CD4-positive, CD25-positive, alpha-beta regulatory T cell (primary cell): ENCODE measurements at regions not wholly inside any gene's neighbourhood (a gene's known extent, or its start where the extent isn't known, plus 50 kb on each side); places are given as distances from the start of the nearest gene placed in this dataset.

Experiments
- ATAC-seq, 2 donors: fragments of 150-1000 bp; cut with Tn5 transposase; one replicate each; pipeline ENCODE4 v1.10.0; 2021; ENCODE audit warnings: low read depth in 2 of 2, moderate number of reproducible peaks in 2 of 2, moderate library complexity in 1 of 2
- DNase-seq, 3 donors: peaks; one replicate each; pipeline versions ENCODE4 v3.0.0 to v3.0.0-alpha.2; 2012 to 2022; ENCODE audit warnings: mixed read lengths in 1 of 3
- H3K27ac ChIP-seq: one replicate; pipeline ENCODE4 v1.7.0; 2013; ENCODE audit warnings: mild to moderate bottlenecking, low read length; ENCODE audit not compliant: insufficient read depth, poor library complexity, severe bottlenecking
- H3K27me3 ChIP-seq: one replicate; pipeline ENCODE4 v1.7.0; 2013; ENCODE audit warnings: low read length; ENCODE audit not compliant: control insufficient read depth, insufficient read depth
- H3K36me3 ChIP-seq: one replicate; pipeline ENCODE4 v1.7.0; 2013; ENCODE audit warnings: mild to moderate bottlenecking, low read length, moderate library complexity; ENCODE audit not compliant: control insufficient read depth, insufficient read depth
- H3K4me1 ChIP-seq: 2 replicates; pipeline ENCODE4 v1.7.0; 2013; ENCODE audit warnings: mild to moderate bottlenecking, low read length; ENCODE audit not compliant: insufficient read depth, control insufficient read depth, poor library complexity, severe bottlenecking
- H3K4me3 ChIP-seq: one replicate; pipeline ENCODE4 v1.7.0; 2013; ENCODE audit warnings: low read depth, mild to moderate bottlenecking, low read length, moderate library complexity
- H3K9me3 ChIP-seq, 2 experiments: 1 replicate in 1 of 2; 2 replicates in 1 of 2; pipeline ENCODE4 v1.7.0; 2013; ENCODE audit warnings: low read length in 2 of 2, mild to moderate bottlenecking in 1 of 2, moderate library complexity in 1 of 2; ENCODE audit not compliant: control insufficient read depth in 2 of 2
- H3K27ac Mint-ChIP-seq, 3 donors: one replicate each; pipeline ENCODE4 v1.8.0; 2020 to 2022; ENCODE audit warnings: mild to moderate bottlenecking in 3 of 3, mixed read lengths in 3 of 3, moderate library complexity in 2 of 3
- H3K27me3 Mint-ChIP-seq: one replicate; pipeline ENCODE4 v1.8.0; 2022; ENCODE audit warnings: mild to moderate bottlenecking, mixed read lengths
- H3K36me3 Mint-ChIP-seq: one replicate; pipeline ENCODE4 v1.8.0; 2020; ENCODE audit warnings: mixed read lengths
- H3K4me1 Mint-ChIP-seq, 4 donors: one replicate each; pipeline ENCODE4 v1.8.0; 2020 to 2022; ENCODE audit warnings: mixed read lengths in 4 of 4, mild to moderate bottlenecking in 1 of 4
- H3K4me3 Mint-ChIP-seq, 4 donors: one replicate each; pipeline ENCODE4 v1.8.0; 2020 to 2022; ENCODE audit warnings: mild to moderate bottlenecking in 4 of 4, mixed read lengths in 4 of 4, moderate library complexity in 3 of 4
- H3K9me3 Mint-ChIP-seq, 7 donors: one replicate each; pipeline ENCODE4 v1.8.0; 2020 to 2022; ENCODE audit warnings: mixed read lengths in 7 of 7, mild to moderate bottlenecking in 3 of 7, moderate library complexity in 2 of 7

DNA sequence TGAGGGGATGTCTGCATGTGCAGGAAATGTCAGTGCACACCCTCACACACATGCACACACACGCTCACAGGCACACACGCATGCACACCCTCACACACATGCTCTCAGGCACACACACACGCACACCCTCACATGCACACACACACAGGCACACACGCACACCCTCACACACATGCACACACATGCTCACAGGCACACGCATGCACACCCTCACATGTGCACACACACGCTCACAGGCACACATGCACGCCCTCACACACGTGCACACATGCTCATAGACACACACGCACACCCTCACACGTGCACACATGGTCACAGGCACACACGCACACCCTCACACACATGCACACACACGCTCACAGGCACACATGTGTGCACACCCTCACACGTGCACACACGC, 77.6 kb upstream of the ZNF469 start:
- DNase-seq = no peak
- Mint-ChIP-seq H3K4me3 (no peak overlapping the region), H3K4me1 (no peaks in the 10 kb centered on the region), H3K36me3 (no peaks in the 10 kb centered on the region), H3K9me3 (peaks cover 0 to 6% (median 1%) of the 10 kb centered on the region in 7 donors), H3K27me3 (peaks cover 7% of the 10 kb centered on the region), H3K27ac (no peak overlapping the region)
- no peak overlapping the region for H3K4me3 ChIP-seq
- no peaks in the 10 kb centered on the region for H3K4me1 ChIP-seq
- H3K36me3 ChIP-seq = no peaks in the 10 kb centered on the region
- H3K27ac ChIP-seq = no peak overlapping the region
- H3K27me3 ChIP-seq = peaks cover 2% of the 10 kb centered on the region
- no peaks in the 10 kb centered on the region for H3K9me3 ChIP-seq
- ATAC-seq = no peak

DNA sequence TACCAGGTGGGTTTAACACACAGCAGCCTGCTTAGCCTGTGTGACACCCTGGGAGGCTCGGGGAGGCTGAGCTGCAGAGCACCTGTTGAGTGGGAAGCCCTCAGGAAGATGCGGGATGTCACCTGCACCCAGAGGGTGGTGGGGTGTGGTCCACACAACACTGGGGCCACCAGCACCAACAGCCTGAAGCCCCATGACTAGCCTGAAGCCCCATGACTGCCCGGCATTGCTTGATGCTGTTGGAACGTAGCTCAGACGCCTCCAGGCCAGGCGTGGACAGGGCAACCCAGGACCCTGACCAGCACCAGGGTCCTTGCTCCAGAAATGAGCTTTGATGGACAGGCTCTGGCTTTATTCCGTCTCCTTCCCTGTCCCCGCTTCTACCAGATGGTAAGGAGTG, 76.3 kb upstream of the ZNF469 start:
- Mint-ChIP-seq H3K27me3 (peaks cover 7% of the 10 kb centered on the region), H3K36me3 (no peaks in the 10 kb centered on the region), H3K27ac (no peak overlapping the region), H3K4me1 (no peaks in the 10 kb centered on the region), H3K9me3 (peaks cover 0 to 6% (median 1%) of the 10 kb centered on the region in 7 donors), H3K4me3 (no peak overlapping the region)
- no peak overlapping the region for H3K27ac ChIP-seq
- no peaks in the 10 kb centered on the region for H3K9me3 ChIP-seq
- no peaks in the 10 kb centered on the region for H3K36me3 ChIP-seq
- DNase-seq = no peak
- peaks cover 2% of the 10 kb centered on the region for H3K27me3 ChIP-seq
- H3K4me1 ChIP-seq = no peaks in the 10 kb centered on the region
- ATAC-seq = no peak
- no peak overlapping the region for H3K4me3 ChIP-seq

DNA sequence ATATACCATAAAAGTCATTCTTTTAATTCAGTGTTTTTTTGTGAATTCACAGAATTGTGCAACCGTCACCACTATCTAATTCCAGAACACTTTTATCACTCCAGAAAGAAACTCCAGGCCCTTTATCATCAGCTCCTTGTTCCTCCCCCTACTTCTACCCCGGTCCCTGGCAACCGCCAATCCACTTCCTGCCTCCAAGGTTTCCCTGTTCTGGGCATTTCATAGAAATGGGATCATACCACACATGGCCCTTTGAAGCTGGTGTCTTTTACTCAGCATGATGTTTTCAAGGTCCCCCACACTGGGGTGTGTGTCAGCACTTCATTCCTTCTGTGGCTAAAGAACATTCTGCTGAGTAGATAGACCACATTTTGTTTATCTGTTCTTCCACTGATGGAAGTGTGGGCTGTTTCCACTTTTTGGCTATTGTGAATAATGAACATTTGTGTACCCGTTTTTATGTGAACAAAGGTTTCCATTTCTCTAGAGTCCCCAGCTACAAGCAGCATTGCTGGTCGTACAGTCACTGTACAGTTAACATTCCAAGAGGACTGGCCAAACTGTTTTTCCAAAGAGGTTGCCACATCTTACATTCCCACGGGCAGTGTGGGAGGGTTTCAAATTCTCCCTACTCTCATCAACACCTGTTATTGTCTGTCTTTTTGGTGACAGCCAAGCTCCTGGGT, 75.8 kb upstream of the ZNF469 start:
- ATAC-seq (no peak), DNase-seq (no peak)
- no peak overlapping the region for H3K4me3 ChIP-seq
- peaks cover 0 to 2% (median 0%) of the 10 kb centered on the region in 4 donors for H3K4me1 Mint-ChIP-seq
- no peaks in the 10 kb centered on the region for H3K9me3 ChIP-seq
- H3K27me3 ChIP-seq = peaks cover 2% of the 10 kb centered on the region
- peaks cover 0 to 9% (median 1%) of the 10 kb centered on the region in 7 donors for H3K9me3 Mint-ChIP-seq
- H3K27ac ChIP-seq = no peak overlapping the region
- H3K27ac Mint-ChIP-seq = no peak overlapping the region
- no peaks in the 10 kb centered on the region for H3K36me3 Mint-ChIP-seq
- no peaks in the 10 kb centered on the region for H3K36me3 ChIP-seq
- peaks cover 7% of the 10 kb centered on the region for H3K27me3 Mint-ChIP-seq
- no peak overlapping the region for H3K4me3 Mint-ChIP-seq
- no peaks in the 10 kb centered on the region for H3K4me1 ChIP-seq

DNA sequence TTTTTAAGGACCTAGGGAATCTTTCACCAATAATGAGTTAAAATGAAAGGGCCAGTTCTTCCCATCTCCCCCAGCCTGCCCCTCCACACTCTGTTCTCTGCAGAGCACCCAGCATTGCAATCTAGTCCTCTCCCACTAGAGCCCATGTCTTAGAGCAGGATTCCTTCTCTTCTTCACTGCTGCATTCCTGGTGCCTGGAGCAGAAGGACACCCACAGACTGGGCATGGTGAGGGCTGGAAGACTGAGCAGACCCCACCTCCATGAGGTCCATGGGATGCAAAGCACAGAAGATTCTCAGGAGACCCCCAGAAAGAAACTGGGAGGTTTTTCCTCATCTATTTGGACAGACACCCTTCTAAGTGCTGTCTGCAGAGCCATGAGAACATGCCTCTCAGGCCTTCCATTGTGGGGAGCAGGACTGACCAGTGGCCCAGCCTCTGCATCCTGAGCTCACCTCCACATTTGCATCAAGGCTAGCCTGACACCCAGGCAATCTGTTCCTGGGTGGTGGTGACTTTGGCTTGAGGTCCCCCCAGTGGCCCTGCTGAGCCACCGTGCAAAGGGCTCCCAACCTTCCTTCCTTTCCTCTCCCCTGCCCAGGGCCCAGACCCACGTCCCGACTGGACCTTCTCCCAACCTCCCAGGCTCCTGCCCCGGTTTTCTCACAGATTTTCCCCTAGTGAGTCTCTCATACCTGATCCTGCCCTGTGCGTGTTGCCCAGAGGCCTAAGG, 74.2 kb upstream of the ZNF469 start:
- Mint-ChIP-seq H3K36me3 (no peaks in the 10 kb centered on the region), H3K27ac (no peak overlapping the region), H3K9me3 (peaks cover 0 to 16% (median 1%) of the 10 kb centered on the region in 7 donors), H3K4me1 (peaks cover 0 to 2% (median 0%) of the 10 kb centered on the region in 4 donors), H3K27me3 (peaks cover 7% of the 10 kb centered on the region), H3K4me3 (no peak overlapping the region)
- H3K27ac ChIP-seq = no peak overlapping the region
- peaks cover 0 to 3% of the 10 kb centered on the region in 2 experiments for H3K9me3 ChIP-seq
- ATAC-seq = no peak
- H3K36me3 ChIP-seq = no peaks in the 10 kb centered on the region
- H3K4me3 ChIP-seq = no peak overlapping the region
- peaks cover 2% of the 10 kb centered on the region for H3K27me3 ChIP-seq
- H3K4me1 ChIP-seq = no peaks in the 10 kb centered on the region
- DNase-seq = no peak

DNA sequence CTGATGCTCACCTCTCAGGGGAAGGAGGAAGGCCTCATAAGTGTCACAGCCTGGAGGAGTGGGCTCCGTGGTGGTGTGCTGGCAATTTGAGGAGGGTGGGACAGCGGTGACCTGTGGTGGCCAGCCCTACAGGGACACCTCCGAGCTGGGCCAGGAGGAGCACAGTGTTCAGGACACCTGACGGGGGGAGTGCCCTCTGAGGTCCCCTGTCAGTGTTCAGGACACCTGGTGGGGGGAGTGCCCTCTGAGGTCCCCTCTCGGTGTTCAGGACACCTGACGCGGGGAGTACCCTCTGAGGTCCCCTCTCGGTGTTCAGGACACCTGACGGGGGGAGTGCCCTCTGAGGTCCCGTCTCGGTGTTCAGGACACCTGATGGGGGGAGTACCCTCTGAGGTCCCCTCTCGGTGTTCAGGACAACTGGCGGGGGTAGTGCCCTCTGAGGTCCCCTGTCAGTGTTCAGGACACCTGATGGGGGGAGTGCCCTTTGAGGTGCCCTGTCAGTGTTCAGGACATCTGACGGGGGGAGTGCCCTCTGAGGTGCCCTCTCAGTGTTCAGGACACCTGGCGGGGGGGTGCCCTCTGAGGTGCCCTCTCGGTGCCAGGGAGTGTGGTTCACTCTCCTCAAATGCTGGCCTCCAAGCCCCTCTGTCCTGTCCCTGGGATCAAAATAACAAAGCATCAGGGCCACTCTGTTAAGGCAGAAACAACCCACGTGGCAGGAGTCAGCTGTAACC, 73.4 kb upstream of the ZNF469 start:
- Mint-ChIP-seq H3K36me3 (no peaks in the 10 kb centered on the region), H3K27me3 (peaks cover 7% of the 10 kb centered on the region), H3K9me3 (peaks cover 0 to 16% (median 1%) of the 10 kb centered on the region in 7 donors), H3K4me1 (peaks cover 0 to 2% (median 0%) of the 10 kb centered on the region in 4 donors), H3K27ac (no peak overlapping the region), H3K4me3 (no peak overlapping the region)
- ATAC-seq (no peak), DNase-seq (no peak)
- no peaks in the 10 kb centered on the region for H3K4me1 ChIP-seq
- no peak overlapping the region for H3K27ac ChIP-seq
- no peaks in the 10 kb centered on the region for H3K36me3 ChIP-seq
- H3K4me3 ChIP-seq = no peak overlapping the region
- H3K27me3 ChIP-seq = peaks cover 2% of the 10 kb centered on the region
- H3K9me3 ChIP-seq = peaks cover 0 to 3% of the 10 kb centered on the region in 2 experiments

DNA sequence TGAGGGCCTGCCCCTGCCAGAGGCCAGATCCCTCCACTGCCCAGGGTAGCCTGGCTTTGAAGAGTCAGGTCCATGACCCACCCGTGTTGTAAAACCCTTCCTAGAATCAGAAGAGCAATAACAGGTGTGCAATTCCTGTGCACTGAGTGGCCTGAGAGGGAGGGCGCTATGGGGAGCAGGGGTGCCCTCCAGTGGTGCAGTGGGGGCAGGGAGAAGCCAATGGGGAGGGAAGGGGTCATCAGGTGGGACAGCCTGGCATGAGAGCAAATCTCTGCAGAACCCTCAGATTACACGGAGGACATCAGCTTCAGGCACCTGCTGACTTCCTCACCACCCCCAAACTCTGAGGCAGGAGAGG, 72.9 kb upstream of the ZNF469 start:
- no peaks in the 10 kb centered on the region for H3K36me3 Mint-ChIP-seq

DNA sequence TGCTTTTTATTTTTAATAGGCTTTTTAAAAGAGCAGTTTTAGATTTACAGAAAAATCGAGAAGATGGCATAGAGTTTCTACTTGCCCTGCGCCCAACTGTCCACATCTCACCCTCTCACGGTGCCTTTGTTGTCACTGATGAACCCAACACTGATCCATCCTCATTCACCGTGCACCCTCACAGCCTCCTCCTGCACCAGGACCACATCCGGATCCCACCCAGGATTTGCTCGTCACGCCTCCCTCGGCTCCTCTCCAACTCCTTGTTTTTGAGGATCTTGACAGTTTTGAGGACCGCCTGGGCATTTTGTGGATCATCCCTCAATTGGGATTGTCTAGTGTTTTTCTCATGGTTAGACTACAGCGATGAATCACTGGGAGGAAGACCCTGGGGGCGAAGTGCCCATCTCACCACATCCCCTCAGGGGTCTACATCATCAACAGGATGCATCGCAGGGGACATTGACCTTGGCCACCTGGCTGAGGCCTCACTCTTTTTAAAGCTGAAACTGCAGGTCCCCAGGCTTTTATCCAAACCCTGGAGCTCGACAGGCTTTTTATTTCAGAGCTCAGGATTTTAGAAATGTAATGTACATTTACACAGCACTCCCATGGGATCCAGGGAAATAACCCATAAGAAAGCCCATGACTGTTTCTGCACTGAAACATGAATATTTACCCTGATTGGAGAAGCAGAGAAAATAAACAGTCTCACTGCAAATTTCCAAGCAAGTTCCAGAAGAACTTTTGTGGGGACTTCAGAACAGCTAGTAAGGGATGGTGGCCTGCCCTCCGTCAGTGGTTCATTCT, 71.8 kb upstream of the ZNF469 start:
- Mint-ChIP-seq H3K36me3 (no peaks in the 10 kb centered on the region), H3K4me3 (no peak overlapping the region), H3K4me1 (peaks cover 0 to 2% (median 0%) of the 10 kb centered on the region in 4 donors), H3K27me3 (peaks cover 7% of the 10 kb centered on the region), H3K9me3 (peaks cover 0 to 16% (median 0%) of the 10 kb centered on the region in 7 donors), H3K27ac (no peak overlapping the region)
- DNase-seq = no peak
- Histone ChIP-seq H3K36me3 (no peaks in the 10 kb centered on the region), H3K4me3 (no peak overlapping the region), H3K27ac (no peak overlapping the region), H3K9me3 (peaks cover 0 to 3% of the 10 kb centered on the region in 2 experiments), H3K4me1 (no peaks in the 10 kb centered on the region), H3K27me3 (peaks cover 2% of the 10 kb centered on the region)
- ATAC-seq = no peak

More for the DNA sequence above, 72.9 kb upstream of the ZNF469 start:
- Histone ChIP-seq H3K27me3 (peaks cover 2% of the 10 kb centered on the region), H3K27ac (no peak overlapping the region), H3K4me3 (no peak overlapping the region), H3K4me1 (no peaks in the 10 kb centered on the region), H3K9me3 (peaks cover 0 to 3% of the 10 kb centered on the region in 2 experiments), H3K36me3 (no peaks in the 10 kb centered on the region)
- Mint-ChIP-seq H3K4me3 (no peak overlapping the region), H3K9me3 (peaks cover 0 to 16% (median 1%) of the 10 kb centered on the region in 7 donors), H3K4me1 (peaks cover 0 to 2% (median 0%) of the 10 kb centered on the region in 4 donors), H3K27me3 (peaks cover 7% of the 10 kb centered on the region), H3K27ac (no peak overlapping the region)
- DNase-seq = no peak
- no peak for ATAC-seq
